ENCODE measurements at regions not wholly inside any gene's neighbourhood (a gene's known extent, or its start where the extent isn't known, plus 50 kb on each side); places are given as distances from the start of the nearest gene placed in this dataset.

DNA sequence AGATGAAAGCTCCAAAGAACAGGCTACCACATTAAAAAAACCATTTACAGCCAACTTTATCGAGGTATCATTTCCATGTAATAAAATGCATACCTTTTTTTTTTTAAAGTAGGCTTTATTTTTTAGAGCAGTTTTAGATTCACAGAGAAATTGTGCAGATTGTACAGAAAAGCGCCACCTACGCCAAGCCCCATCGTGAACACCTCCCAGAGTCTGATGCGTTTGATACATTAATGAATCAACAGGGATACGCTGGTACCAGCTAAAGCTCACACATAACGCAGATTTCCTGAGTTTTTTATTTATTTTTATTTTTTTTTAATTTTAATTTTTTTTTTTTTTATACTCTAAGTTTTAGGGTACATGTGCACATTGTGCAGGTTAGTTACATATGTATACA is 129.9 kb downstream of the KIF26A start:
- H3K36me3 ChIP-seq (replicated peaks in 1 of 2; ENCODE audit: control insufficient read depth in 1 of 2, insufficient read depth in 2 of 2, low read length in 1 of 2) = no peaks in the 10 kb centered on the region
- no peaks in the 10 kb centered on the region for H3K27me3 ChIP-seq (ENCODE audit: insufficient read depth)
- no peak overlapping the region for H3K27ac ChIP-seq (ENCODE audit: low read depth in 2 of 2, low read length in 1 of 2)
- H4K20me1 ChIP-seq (ENCODE audit: insufficient read depth) = no peaks in the 10 kb centered on the region
- H3F3A ChIP-seq (replicated peaks; ENCODE audit: insufficient read depth) = no peaks in the 10 kb centered on the region
- CTCF ChIA-PET = interaction anchor here (1.1 kb wide), 1 partner anchor 44 kb away, joined by 3 read pairs; no protein-coding TSS in a partner anchor
- no peaks in the 10 kb centered on the region for H3K79me2 ChIP-seq (ENCODE audit: insufficient read depth)
- no peak overlapping the region for H3K4me3 ChIP-seq (ENCODE audit: low read depth in 2 of 2, low read length in 1 of 2)
- POLR2A ChIA-PET = interaction anchor here (0.5 kb wide), 1 partner anchor 110 kb away, joined by 3 read pairs; no protein-coding TSS in a partner anchor
- no peaks in the 10 kb centered on the region for H3K9me3 ChIP-seq
- TF ChIP-seq FOXM1 (IDR thresholded peaks at IDR 0.05; ENCODE audit: low read depth) (no peak), EP300 (IDR thresholded peaks at IDR 0.05; ENCODE audit: borderline replicate concordance in 1 of 2, low read depth in 1 of 2, low read length in 1 of 2) (no peak), RAD21 (IDR thresholded peaks at IDR 0.05; ENCODE audit: low read length) (no peak), RFX5 (IDR thresholded peaks at IDR 0.05; ENCODE audit: low read length) (no peak), EZH2phosphoT487 (IDR thresholded peaks at IDR 0.05; ENCODE audit: borderline replicate concordance, low read depth) (no peak), RXRA (IDR thresholded peaks at IDR 0.05; ENCODE audit: borderline replicate concordance, low read depth) (no peak), MXI1 (IDR thresholded peaks at IDR 0.05; ENCODE audit: low read depth, low read length) (no peak), GABPA (IDR thresholded peaks at IDR 0.05; ENCODE audit: low read depth) (no peak)
- TF ChIP-seq, protein P1, sequence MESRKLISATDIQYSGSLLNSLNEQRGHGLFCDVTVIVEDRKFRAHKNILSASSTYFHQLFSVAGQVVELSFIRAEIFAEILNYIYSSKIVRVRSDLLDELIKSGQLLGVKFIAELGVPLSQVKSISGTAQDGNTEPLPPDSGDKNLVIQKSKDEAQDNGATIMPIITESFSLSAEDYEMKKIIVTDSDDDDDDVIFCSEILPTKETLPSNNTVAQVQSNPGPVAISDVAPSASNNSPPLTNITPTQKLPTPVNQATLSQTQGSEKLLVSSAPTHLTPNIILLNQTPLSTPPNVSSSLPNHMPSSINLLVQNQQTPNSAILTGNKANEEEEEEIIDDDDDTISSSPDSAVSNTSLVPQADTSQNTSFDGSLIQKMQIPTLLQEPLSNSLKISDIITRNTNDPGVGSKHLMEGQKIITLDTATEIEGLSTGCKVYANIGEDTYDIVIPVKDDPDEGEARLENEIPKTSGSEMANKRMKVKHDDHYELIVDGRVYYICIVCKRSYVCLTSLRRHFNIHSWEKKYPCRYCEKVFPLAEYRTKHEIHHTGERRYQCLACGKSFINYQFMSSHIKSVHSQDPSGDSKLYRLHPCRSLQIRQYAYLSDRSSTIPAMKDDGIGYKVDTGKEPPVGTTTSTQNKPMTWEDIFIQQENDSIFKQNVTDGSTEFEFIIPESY (IDR thresholded peaks at IDR 0.05; ENCODE audit: borderline replicate concordance, low read depth) = no peak
- TF ChIP-seq, protein P2, sequence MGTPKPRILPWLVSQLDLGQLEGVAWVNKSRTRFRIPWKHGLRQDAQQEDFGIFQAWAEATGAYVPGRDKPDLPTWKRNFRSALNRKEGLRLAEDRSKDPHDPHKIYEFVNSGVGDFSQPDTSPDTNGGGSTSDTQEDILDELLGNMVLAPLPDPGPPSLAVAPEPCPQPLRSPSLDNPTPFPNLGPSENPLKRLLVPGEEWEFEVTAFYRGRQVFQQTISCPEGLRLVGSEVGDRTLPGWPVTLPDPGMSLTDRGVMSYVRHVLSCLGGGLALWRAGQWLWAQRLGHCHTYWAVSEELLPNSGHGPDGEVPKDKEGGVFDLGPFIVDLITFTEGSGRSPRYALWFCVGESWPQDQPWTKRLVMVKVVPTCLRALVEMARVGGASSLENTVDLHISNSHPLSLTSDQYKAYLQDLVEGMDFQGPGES (IDR thresholded peaks at IDR 0.05; ENCODE audit: low read depth, low read length) = no peak
- no peak overlapping the region for H2AFZ ChIP-seq (ENCODE audit: low read depth)
- H3K9me2 ChIP-seq = no peaks in the 10 kb centered on the region
- H3K4me2 ChIP-seq = no peak overlapping the region
- H3K4me1 ChIP-seq (ENCODE audit: control insufficient read depth in 1 of 2, insufficient read depth in 2 of 2, low read depth in 1 of 2, low read length in 1 of 2) = no peaks in the 10 kb centered on the region; a peak in 1 of 4 replicates
- DNase-seq = no peak
- H3K9ac ChIP-seq = no peak overlapping the region
- WGBS (ENCODE audit: low lambda C conversion rate) = 73% methylated on average over 7 of the region's 7 CpGs

DNA sequence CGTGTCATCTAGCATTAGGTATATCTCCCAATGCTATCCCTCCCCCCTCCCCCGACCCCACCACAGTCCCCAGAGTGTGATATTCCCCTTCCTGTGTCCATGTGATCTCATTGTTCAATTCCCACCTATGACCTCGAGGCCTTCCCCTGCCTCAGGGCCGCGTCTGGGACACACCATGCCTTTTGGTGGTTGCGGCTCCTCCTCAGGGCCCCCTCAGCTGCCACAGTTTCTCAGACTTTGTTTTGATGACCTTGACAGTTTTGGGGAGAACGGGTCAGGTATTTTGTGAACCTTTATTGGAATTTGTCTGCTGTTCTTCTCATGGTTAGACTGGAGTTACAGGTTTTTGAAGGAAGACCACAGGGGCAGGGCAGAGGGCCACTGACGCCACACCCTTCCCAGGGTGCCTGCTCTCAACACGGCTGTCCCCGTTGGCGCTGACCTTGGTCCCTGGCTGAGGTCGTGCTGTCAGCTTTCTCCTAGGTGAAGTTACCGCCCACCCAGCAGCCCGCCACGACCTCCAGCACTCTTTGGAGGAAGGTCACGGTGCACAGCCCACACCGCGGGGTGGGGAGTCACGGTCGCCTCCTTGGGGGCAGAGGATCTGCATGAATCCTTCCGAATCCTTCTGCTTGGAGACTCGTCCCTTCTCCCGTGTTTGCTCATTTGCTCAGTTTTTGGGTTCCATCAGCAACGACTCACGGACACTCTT is 130.5 kb downstream of the KIF26A start:
- POLR2A ChIA-PET = no interaction called here
- Histone ChIP-seq H3K9me3 (no peaks in the 10 kb centered on the region), H3K4me2 (no peak overlapping the region), H3K27me3 (ENCODE audit: insufficient read depth) (no peaks in the 10 kb centered on the region), H3K36me3 (replicated peaks in 1 of 2; ENCODE audit: control insufficient read depth in 1 of 2, insufficient read depth in 2 of 2, low read length in 1 of 2) (no peaks in the 10 kb centered on the region), H4K20me1 (ENCODE audit: insufficient read depth) (no peaks in the 10 kb centered on the region), H2AFZ (ENCODE audit: low read depth) (no peak overlapping the region), H3K9me2 (no peaks in the 10 kb centered on the region), H3K9ac (no peak overlapping the region), H3F3A (replicated peaks; ENCODE audit: insufficient read depth) (no peaks in the 10 kb centered on the region), H3K27ac (ENCODE audit: low read depth in 2 of 2, low read length in 1 of 2) (no peak overlapping the region), H3K79me2 (ENCODE audit: insufficient read depth) (no peaks in the 10 kb centered on the region), H3K4me3 (ENCODE audit: low read depth in 2 of 2, low read length in 1 of 2) (no peak overlapping the region), H3K4me1 (ENCODE audit: control insufficient read depth in 1 of 2, insufficient read depth in 2 of 2, low read depth in 1 of 2, low read length in 1 of 2) (no peaks in the 10 kb centered on the region; a peak in 1 of 4 replicates)
- CTCF ChIA-PET = no interaction called here
- no peak for DNase-seq
- WGBS (ENCODE audit: low lambda C conversion rate) = 77% methylated on average over 22 of the region's 25 CpGs
- TF ChIP-seq SIN3A (IDR thresholded peaks at IDR 0.05; ENCODE audit: borderline replicate concordance, low read depth, low read length) (no peak), RCOR1 (IDR thresholded peaks at IDR 0.05; ENCODE audit: low read length) (no peak), FOSL2 (IDR thresholded peaks at IDR 0.05; ENCODE audit: borderline replicate concordance, low read depth) (no peak), NRF1 (IDR thresholded peaks at IDR 0.05; ENCODE audit: low read depth, low read length) (no peak), CHD2 (IDR thresholded peaks at IDR 0.05; ENCODE audit: low read length, partially characterized antibody) (no peak), SMC3 (IDR thresholded peaks at IDR 0.05; ENCODE audit: low read depth, low read length) (no peak), EZH2phosphoT487 (IDR thresholded peaks at IDR 0.05; ENCODE audit: borderline replicate concordance, low read depth) (no peak), EP300 (IDR thresholded peaks at IDR 0.05; ENCODE audit: borderline replicate concordance in 1 of 2, low read depth in 1 of 2, low read length in 1 of 2) (no peak)
- TF ChIP-seq, protein P3, sequence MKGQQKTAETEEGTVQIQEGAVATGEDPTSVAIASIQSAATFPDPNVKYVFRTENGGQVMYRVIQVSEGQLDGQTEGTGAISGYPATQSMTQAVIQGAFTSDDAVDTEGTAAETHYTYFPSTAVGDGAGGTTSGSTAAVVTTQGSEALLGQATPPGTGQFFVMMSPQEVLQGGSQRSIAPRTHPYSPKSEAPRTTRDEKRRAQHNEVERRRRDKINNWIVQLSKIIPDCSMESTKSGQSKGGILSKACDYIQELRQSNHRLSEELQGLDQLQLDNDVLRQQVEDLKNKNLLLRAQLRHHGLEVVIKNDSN (IDR thresholded peaks at IDR 0.05; ENCODE audit: borderline replicate concordance, low read depth) = no peak
- TF ChIP-seq, protein P2 (IDR thresholded peaks at IDR 0.05; ENCODE audit: low read depth, low read length) = no peak

Measured in SK-N-SH (cell line).